GM20000 (cell line): ENCODE measurements at regions not wholly inside any gene's neighbourhood (a gene's known extent, or its start where the extent isn't known, plus 50 kb on each side); places are given as distances from the start of the nearest gene placed in this dataset.

ENCODE experiments used
- DNase-seq: peaks from one replicate; pipeline ENCODE4 v3.0.0; 2012; ENCODE audit warnings: low spot score
- CTCF ChIP-seq: IDR thresholded peaks from 2 replicates; pipeline ENCODE4 v1.5.1; 2012; ENCODE audit warnings: mild to moderate bottlenecking, control low read depth; ENCODE audit errors: extremely low read depth, missing control alignments

GRCh38 chr12:16844875-16845274 lies 238.9 kb upstream of the LMO3 start:
- DNase-seq = no peak
- TF ChIP-seq CTCF = no peak

- peak; percentile 40 for DNase-seq
- TF ChIP-seq CTCF = no peak
Measured at GRCh38 chr12:16833376-16834015, 227.5 kb upstream of the LMO3 start.

DNA sequence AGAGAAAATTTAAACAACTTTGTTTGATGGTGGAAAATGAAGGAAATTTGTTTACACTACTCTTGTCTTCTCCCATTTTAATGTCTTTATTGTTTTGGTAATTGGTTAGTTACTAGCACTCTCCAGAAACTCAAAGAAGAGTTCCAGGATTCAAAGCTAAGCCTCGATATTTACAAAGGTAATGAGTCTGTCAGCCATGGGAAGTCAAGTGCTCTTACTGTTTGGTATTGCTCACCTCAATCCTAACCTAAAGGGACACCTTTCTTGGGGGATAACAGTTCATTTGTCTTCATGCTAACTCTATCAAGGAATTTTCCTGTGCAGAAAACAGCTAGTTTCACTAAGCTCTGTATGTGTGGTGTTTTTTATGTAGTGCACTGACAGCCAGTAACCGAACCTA lies 222.9 kb upstream of the LMO3 start:
- no peak for DNase-seq

GRCh38 chr12:16807731-16808130 lies 201.8 kb upstream of the LMO3 start:
- DNase-seq = no peak
- no peak for TF ChIP-seq CTCF

More for the DNA sequence above, 222.9 kb upstream of the LMO3 start:
- no peak for TF ChIP-seq CTCF

- TF ChIP-seq CTCF = no peak
- DNase-seq = no peak
Measured at GRCh38 chr12:16796168-16796567, 190.2 kb upstream of the LMO3 start.

GRCh38 chr12:16789204-16789790 lies 183.3 kb upstream of the LMO3 start:
- no peak for TF ChIP-seq CTCF
- DNase-seq = peak; percentile 15

DNA sequence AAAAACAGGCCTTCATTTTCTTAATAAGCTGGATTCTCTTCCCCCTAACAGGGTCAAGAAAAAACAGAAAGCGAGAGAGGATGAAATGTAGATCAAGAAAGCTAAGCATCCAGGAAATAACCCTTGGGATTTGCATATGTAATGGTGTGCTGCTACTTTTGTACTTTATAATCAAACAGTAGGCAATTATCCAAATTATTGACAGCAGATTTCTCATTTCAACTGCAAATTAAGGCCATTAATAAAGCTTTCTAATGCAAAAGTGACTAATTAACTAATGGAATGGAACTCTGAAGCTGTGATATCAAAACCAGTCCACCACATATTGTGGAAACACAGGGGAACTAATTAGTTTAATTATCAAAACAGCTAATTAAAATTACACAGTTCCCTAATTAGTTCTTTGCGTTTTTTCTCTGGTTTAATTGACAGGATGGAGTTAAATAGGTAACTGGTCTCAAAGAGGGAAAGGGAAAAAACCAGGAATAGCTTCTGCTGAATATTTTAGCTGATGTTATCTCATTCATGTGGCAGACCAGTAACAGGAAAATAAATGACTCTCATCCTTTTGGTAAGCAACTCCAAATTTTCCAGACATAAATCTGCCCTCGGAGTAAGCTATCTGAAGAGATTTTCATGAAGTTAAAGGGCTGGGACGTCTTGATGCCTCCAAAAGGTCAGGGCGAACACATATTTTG lies 182.7 kb upstream of the LMO3 start:
- TF ChIP-seq CTCF = no peak
- DNase-seq = no peak
